GM12864 (cell line): ENCODE measurements at regions not wholly inside any gene's neighbourhood (a gene's known extent, or its start where the extent isn't known, plus 50 kb on each side); places are given as distances from the start of the nearest gene placed in this dataset.

ENCODE experiments used
- DNase-seq: peaks from one replicate; pipeline ENCODE4 v3.0.0-alpha.2; 2011; ENCODE audit warnings: low read depth
- H3K4me3 ChIP-seq: 2 replicates; pipeline ENCODE4 v1.5.1; 2011; ENCODE audit warnings: mild to moderate bottlenecking, low read depth, low read length, control low read depth
- TF ChIP-seq, protein P1 (sequence below): IDR thresholded peaks from 2 replicates; pipeline ENCODE4 v1.5.1; 2011; ENCODE audit warnings: low read depth, mild to moderate bottlenecking, moderate library complexity, low read length, control low read depth, inconsistent platforms; ENCODE audit errors: missing control alignments

DNA sequence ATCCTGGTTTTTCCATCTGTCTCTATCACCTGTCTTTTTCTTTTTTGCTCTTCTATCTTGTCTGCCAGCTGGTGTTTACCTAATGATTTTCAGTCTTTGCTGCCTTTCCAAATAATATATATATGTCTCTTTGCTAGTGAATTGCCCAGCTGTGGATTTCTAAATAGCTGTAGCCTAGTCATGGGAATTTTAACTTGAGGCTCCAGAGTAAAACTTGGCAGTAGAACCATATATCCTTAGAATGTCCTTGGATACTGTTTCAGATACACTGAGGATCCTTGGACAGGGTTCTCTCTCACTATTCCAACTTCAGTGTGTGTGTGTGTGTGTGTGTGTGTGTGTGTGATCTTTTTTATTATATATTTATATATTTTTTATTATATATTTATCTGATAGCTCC is 2285.3 kb downstream of the LRRC4C start:
- H3K4me3 ChIP-seq: no peak overlapping the region
- TF ChIP-seq, protein P1, sequence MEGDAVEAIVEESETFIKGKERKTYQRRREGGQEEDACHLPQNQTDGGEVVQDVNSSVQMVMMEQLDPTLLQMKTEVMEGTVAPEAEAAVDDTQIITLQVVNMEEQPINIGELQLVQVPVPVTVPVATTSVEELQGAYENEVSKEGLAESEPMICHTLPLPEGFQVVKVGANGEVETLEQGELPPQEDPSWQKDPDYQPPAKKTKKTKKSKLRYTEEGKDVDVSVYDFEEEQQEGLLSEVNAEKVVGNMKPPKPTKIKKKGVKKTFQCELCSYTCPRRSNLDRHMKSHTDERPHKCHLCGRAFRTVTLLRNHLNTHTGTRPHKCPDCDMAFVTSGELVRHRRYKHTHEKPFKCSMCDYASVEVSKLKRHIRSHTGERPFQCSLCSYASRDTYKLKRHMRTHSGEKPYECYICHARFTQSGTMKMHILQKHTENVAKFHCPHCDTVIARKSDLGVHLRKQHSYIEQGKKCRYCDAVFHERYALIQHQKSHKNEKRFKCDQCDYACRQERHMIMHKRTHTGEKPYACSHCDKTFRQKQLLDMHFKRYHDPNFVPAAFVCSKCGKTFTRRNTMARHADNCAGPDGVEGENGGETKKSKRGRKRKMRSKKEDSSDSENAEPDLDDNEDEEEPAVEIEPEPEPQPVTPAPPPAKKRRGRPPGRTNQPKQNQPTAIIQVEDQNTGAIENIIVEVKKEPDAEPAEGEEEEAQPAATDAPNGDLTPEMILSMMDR: no peak
- no peak for DNase-seq

- DNase-seq: no peak
- H3K4me3 ChIP-seq: no peak overlapping the region
- TF ChIP-seq, protein P1: no peak
Observed at GRCh38 chr11:39165021-39165420, 2294.4 kb downstream of the LRRC4C start.

- TF ChIP-seq, protein P1: no peak
- no peak for DNase-seq
- H3K4me3 ChIP-seq: no peak overlapping the region
Observed at GRCh38 chr11:39149214-39149613, 2310.2 kb downstream of the LRRC4C start.

GRCh38 chr11:39145346-39145745 is 2314.1 kb downstream of the LRRC4C start:
- H3K4me3 ChIP-seq: no peak overlapping the region
- TF ChIP-seq, protein P1: no peak
- no peak for DNase-seq

GRCh38 chr11:39144351-39145130 is 2314.9 kb downstream of the LRRC4C start:
- DNase-seq: no peak
- H3K4me3 ChIP-seq: no peak overlapping the region
- TF ChIP-seq, protein P1: no peak

DNA sequence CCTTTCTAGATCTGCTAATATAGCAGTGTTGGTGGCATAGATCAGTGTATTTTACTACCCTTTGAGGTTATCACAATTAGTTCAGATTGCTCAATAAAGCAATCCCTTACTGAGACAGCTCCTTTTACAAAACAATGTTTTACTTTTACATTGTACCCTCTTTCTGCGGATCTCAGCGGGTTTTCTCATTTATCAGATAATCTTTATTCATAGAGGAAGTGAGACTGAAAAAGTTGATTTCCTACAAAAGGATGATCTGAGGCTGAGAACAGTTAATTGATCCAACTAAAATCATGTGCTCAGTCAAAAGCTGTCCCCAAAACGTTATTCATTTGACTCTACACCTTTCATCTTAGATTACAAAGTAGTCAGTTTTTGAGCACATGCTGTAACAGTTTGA is 2319.9 kb downstream of the LRRC4C start:
- TF ChIP-seq, protein P1: no peak
- no peak for DNase-seq
- H3K4me3 ChIP-seq: no peak overlapping the region

DNA sequence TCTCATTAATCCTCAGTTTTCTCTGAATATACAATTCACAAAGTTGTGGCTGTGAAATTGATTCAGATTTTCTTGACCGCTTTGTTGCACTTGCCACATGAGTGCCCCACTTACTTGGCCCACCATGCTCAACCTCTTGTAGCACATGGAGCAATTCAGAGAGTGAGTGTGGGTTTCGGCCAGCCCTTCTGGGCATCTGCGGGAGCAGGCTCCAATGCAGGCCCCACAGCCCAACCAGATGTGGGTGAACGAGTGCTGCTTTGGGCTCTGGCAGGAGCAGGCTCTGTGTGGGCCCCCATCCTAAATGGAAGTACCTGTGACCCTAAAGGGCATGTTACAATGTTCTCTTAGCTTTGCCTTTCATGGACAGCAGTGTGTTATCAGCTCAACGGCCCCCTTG is 2338.6 kb downstream of the LRRC4C start:
- TF ChIP-seq, protein P1: no peak
- no peak overlapping the region for H3K4me3 ChIP-seq
- no peak for DNase-seq
